GM12892 (cell line): ENCODE measurements at regions not wholly inside any gene's neighbourhood (a gene's known extent, or its start where the extent isn't known, plus 50 kb on each side); places are given as distances from the start of the nearest gene placed in this dataset.

ENCODE experiments used
- POLR2A ChIP-seq: IDR thresholded peaks from 2 replicates; pipeline ENCODE4 v1.6.1; 2011; ENCODE audit warnings: low read depth, low read length, control low read depth
- POLR2AphosphoS5 ChIP-seq: IDR thresholded peaks from 2 replicates; pipeline ENCODE4 v1.6.1; 2011; ENCODE audit warnings: low read depth, low read length, control low read depth
- TAF1 ChIP-seq: IDR thresholded peaks from 2 replicates; pipeline ENCODE4 v1.6.1; 2011; ENCODE audit warnings: low read depth, mild to moderate bottlenecking, control low read depth, low read length, borderline replicate concordance

DNA sequence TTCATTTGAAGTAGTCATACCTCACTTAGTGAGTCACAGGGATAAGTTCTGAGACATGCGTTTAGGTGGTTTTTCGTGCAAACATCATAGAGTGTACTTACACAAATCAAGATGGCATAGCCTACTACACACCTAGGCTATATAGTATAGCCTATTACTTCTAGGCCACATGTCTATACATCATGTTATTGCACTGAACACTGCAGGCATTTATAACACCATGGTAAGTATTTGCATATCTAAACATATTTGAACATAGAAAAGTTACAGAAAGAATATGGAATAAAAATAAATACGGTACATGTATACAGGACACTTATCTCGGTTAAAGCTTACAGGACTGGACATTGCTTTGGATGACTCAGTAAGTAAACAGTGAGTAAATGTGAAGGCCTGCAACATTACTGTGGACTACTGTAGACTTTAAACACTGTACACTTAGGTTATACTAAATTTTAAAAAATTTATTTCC is 670.6 kb downstream of the SLC16A7 start:
- TF ChIP-seq POLR2AphosphoS5 (no peak), TAF1 (no peak), POLR2A (no peak)
